ENCODE measurements at regions not wholly inside any gene's neighbourhood (a gene's known extent, or its start where the extent isn't known, plus 50 kb on each side); places are given as distances from the start of the nearest gene placed in this dataset.
"Not testable (repeated sequence)": the region's sequence is repeated elsewhere in the genome, so short reads cannot be mapped to it uniquely, and the experiment has no call there.

- Histone ChIP-seq H3K27me3 (ENCODE audit: control insufficient read depth, insufficient read depth, low read length) (no peaks in the 10 kb centered on the region), H3K4me3 (ENCODE audit: low read depth, low read length) (no peak overlapping the region), H3K36me3 (ENCODE audit: control insufficient read depth, insufficient read depth, low read length) (no peaks in the 10 kb centered on the region)
- no peak for TF ChIP-seq CTCF (IDR thresholded peaks at IDR 0.05; ENCODE audit: insufficient read depth, low read length, poor library complexity, severe bottlenecking)
- DNase-seq (ENCODE audit: low read depth) = no peak
These were observed 148.7 kb downstream of the OR4C45 start for GRCh38 chr11:50181334-50181733.

- H3K36me3 ChIP-seq (ENCODE audit: control insufficient read depth, insufficient read depth, low read length) = no peaks in the 10 kb centered on the region
- TF ChIP-seq CTCF (IDR thresholded peaks at IDR 0.05; ENCODE audit: insufficient read depth, low read length, poor library complexity, severe bottlenecking) = no peak
- no peaks in the 10 kb centered on the region for H3K27me3 ChIP-seq (ENCODE audit: control insufficient read depth, insufficient read depth, low read length)
- DNase-seq (ENCODE audit: low read depth) = no peak
- no peak overlapping the region for H3K4me3 ChIP-seq (ENCODE audit: low read depth, low read length)
These were observed 149.8 kb downstream of the OR4C45 start for GRCh38 chr11:50182486-50182885.

- not testable (repeated sequence) for H3K27me3 ChIP-seq (ENCODE audit: control insufficient read depth, insufficient read depth, low read length); H3K4me3 ChIP-seq (ENCODE audit: low read depth, low read length); DNase-seq (ENCODE audit: low read depth); H3K36me3 ChIP-seq (ENCODE audit: control insufficient read depth, insufficient read depth, low read length)
These were observed 150.5 kb downstream of the OR4C45 start for GRCh38 chr11:50183170-50183569.

GRCh38 chr11:50186146-50186545 lies 153.5 kb downstream of the OR4C45 start:
- no peak for DNase-seq (ENCODE audit: low read depth)
- Histone ChIP-seq H3K27me3 (ENCODE audit: control insufficient read depth, insufficient read depth, low read length) (no peaks in the 10 kb centered on the region), H3K4me3 (ENCODE audit: low read depth, low read length) (no peak overlapping the region), H3K36me3 (ENCODE audit: control insufficient read depth, insufficient read depth, low read length) (no peaks in the 10 kb centered on the region)
- no peak for TF ChIP-seq CTCF (IDR thresholded peaks at IDR 0.05; ENCODE audit: insufficient read depth, low read length, poor library complexity, severe bottlenecking)

- Histone ChIP-seq H3K36me3 (ENCODE audit: control insufficient read depth, insufficient read depth, low read length) (no peaks in the 10 kb centered on the region), H3K27me3 (ENCODE audit: control insufficient read depth, insufficient read depth, low read length) (no peaks in the 10 kb centered on the region), H3K4me3 (ENCODE audit: low read depth, low read length) (no peak overlapping the region)
- no peak for TF ChIP-seq CTCF (IDR thresholded peaks at IDR 0.05; ENCODE audit: insufficient read depth, low read length, poor library complexity, severe bottlenecking)
- no peak for DNase-seq (ENCODE audit: low read depth)
These were observed 154.5 kb downstream of the OR4C45 start for GRCh38 chr11:50187220-50187619.

GRCh38 chr11:50188040-50188439 lies 155.4 kb downstream of the OR4C45 start:
- no peak for DNase-seq (ENCODE audit: low read depth)

More at GRCh38 chr11:50188040-50188439, 155.4 kb downstream of the OR4C45 start:
- no peak for TF ChIP-seq CTCF (IDR thresholded peaks at IDR 0.05; ENCODE audit: insufficient read depth, low read length, poor library complexity, severe bottlenecking)
- no peaks in the 10 kb centered on the region for H3K36me3 ChIP-seq (ENCODE audit: control insufficient read depth, insufficient read depth, low read length)
- H3K4me3 ChIP-seq (ENCODE audit: low read depth, low read length) = no peak overlapping the region
- H3K27me3 ChIP-seq (ENCODE audit: control insufficient read depth, insufficient read depth, low read length) = no peaks in the 10 kb centered on the region
